CD14-positive monocyte (primary cell): ENCODE measurements at regions not wholly inside any gene's neighbourhood (a gene's known extent, or its start where the extent isn't known, plus 50 kb on each side); places are given as distances from the start of the nearest gene placed in this dataset.

ENCODE experiments used
- DNase-seq, 3 donors: peaks; one replicate each; pipeline ENCODE4 v3.0.0-alpha.2; 2011 to 2022
- H2AFZ ChIP-seq: 2 replicates; pipeline ENCODE4 v1.6.0; 2012; ENCODE audit warnings: mild to moderate bottlenecking, low read depth, low read length, inconsistent platforms; ENCODE audit not compliant: insufficient read depth, poor library complexity, severe bottlenecking
- H3K27ac ChIP-seq, 2 donors: 1 replicate in 1 of 2; 2 replicates in 1 of 2; pipeline ENCODE4 v1.5.1; 2012 to 2013; ENCODE audit warnings: low read length in 2 of 2, control low read depth in 1 of 2, inconsistent platforms in 1 of 2, low read depth in 1 of 2, mild to moderate bottlenecking in 1 of 2
- H3K27me3 ChIP-seq, 2 donors: one replicate each; pipeline versions ENCODE4 v1.6.0 to v1.6.1; 2011 to 2013; ENCODE audit warnings: low read length in 2 of 2; ENCODE audit not compliant: control insufficient read depth in 2 of 2, insufficient read depth in 2 of 2
- H3K36me3 ChIP-seq, 2 donors: replicated peaks in 1 of 2; 1 replicate in 1 of 2; 2 replicates in 1 of 2; pipeline versions ENCODE4 v1.5.1 to v1.6.1; 2012 to 2013; ENCODE audit warnings: low read length in 2 of 2, control low read depth in 1 of 2, inconsistent platforms in 1 of 2, mild to moderate bottlenecking in 1 of 2; ENCODE audit not compliant: insufficient read depth in 2 of 2, control insufficient read depth in 1 of 2
- H3K4me1 ChIP-seq, 2 donors: 1 replicate in 1 of 2; 2 replicates in 1 of 2; pipeline versions ENCODE4 v1.5.1 to v1.6.1; 2012 to 2013; ENCODE audit warnings: low read length in 2 of 2, control low read depth in 1 of 2, inconsistent platforms in 1 of 2, mild to moderate bottlenecking in 1 of 2, moderate library complexity in 1 of 2; ENCODE audit not compliant: insufficient read depth in 2 of 2, control insufficient read depth in 1 of 2
- H3K4me2 ChIP-seq: replicated peaks from 2 replicates; pipeline ENCODE3; 2012; ENCODE audit warnings: low read length, moderate library complexity, mild to moderate bottlenecking; ENCODE audit not compliant: poor library complexity, severe bottlenecking; ENCODE audit errors: extremely low read depth
- H3K4me3 ChIP-seq, 3 experiments: fragments of 200-600 bp in 1 of 3; sonication (generic) in 1 of 3; replicated peaks in 1 of 3; 1 replicate in 2 of 3; 2 replicates in 1 of 3; pipeline ENCODE4 v1.5.1; 2011 to 2013; ENCODE audit warnings: low read length in 3 of 3, mild to moderate bottlenecking in 3 of 3, control low read depth in 2 of 3, low read depth in 2 of 3, inconsistent platforms in 1 of 3, moderate library complexity in 1 of 3
- H3K79me2 ChIP-seq: 2 replicates; pipeline ENCODE4 v1.6.0; 2012; ENCODE audit warnings: mild to moderate bottlenecking, control low read depth, inconsistent platforms, low read length, moderate library complexity; ENCODE audit not compliant: insufficient read depth
- H3K9ac ChIP-seq: 2 replicates; pipeline ENCODE4 v1.6.0; 2017; ENCODE audit warnings: low read length, mild to moderate bottlenecking; ENCODE audit not compliant: insufficient read depth, poor library complexity, severe bottlenecking
- H3K9me3 ChIP-seq, 2 donors: replicated peaks in 1 of 2; 1 replicate in 1 of 2; 2 replicates in 1 of 2; pipeline versions ENCODE4 v1.5.1 to v1.6.1; 2012 to 2013; ENCODE audit warnings: low read length in 2 of 2, control low read depth in 1 of 2; ENCODE audit not compliant: control insufficient read depth in 1 of 2, insufficient read depth in 1 of 2
- H4K20me1 ChIP-seq: 2 replicates; pipeline ENCODE4 v1.6.0; 2012; ENCODE audit warnings: mild to moderate bottlenecking, low read length, control low read depth, moderate library complexity; ENCODE audit not compliant: insufficient read depth
- H3K27ac Mint-ChIP-seq, 7 donors: one replicate each; pipeline ENCODE4 v1.8.0; 2020; ENCODE audit warnings: mild to moderate bottlenecking in 7 of 7, mixed read lengths in 7 of 7, moderate library complexity in 6 of 7, inconsistent platforms in 2 of 7
- H3K27me3 Mint-ChIP-seq, 3 donors: one replicate each; pipeline ENCODE4 v1.8.0; 2021 to 2022; ENCODE audit warnings: low read depth in 3 of 3, mild to moderate bottlenecking in 3 of 3, mixed read lengths in 3 of 3, moderate library complexity in 3 of 3, inconsistent platforms in 1 of 3
- H3K36me3 Mint-ChIP-seq, 2 donors: one replicate each; pipeline ENCODE4 v1.8.0; 2020; ENCODE audit warnings: mixed read lengths in 2 of 2, inconsistent platforms in 1 of 2, mild to moderate bottlenecking in 1 of 2
- H3K4me1 Mint-ChIP-seq: one replicate; pipeline ENCODE4 v1.8.0; 2020; ENCODE audit warnings: mild to moderate bottlenecking, mixed read lengths
- H3K4me3 Mint-ChIP-seq, 2 donors: one replicate each; pipeline ENCODE4 v1.8.0; 2020; ENCODE audit warnings: mild to moderate bottlenecking in 2 of 2, mixed read lengths in 2 of 2, moderate library complexity in 1 of 2
- H3K9me3 Mint-ChIP-seq, 7 donors: one replicate each; pipeline ENCODE4 v1.8.0; 2020 to 2022; ENCODE audit warnings: mixed read lengths in 7 of 7, mild to moderate bottlenecking in 6 of 7, moderate library complexity in 6 of 7, inconsistent platforms in 2 of 7
- WGBS: methylation state at CpG from one replicate; pipeline ENCODE4 v1.1.5; 2013; ENCODE audit warnings: missing lambda C conversion rate; ENCODE audit not compliant: insufficient coverage; 5-methylcytosine and 5-hydroxymethylcytosine counted together
- intact Hi-C, 2 donors: fragments of 100-400 bp; cut with micrococcal nuclease; formaldehyde crosslinking; loops; one replicate each; pipeline versions ENCODE4 v1.15.0 to v1.15.1; 2023
- TF ChIP-seq, protein P1 (sequence below): fragments of 200-600 bp; IDR thresholded peaks from one replicate; pipeline ENCODE4 v1.8.0; 2022; ENCODE audit warnings: antibody characterized with exemption, mild to moderate bottlenecking

DNA sequence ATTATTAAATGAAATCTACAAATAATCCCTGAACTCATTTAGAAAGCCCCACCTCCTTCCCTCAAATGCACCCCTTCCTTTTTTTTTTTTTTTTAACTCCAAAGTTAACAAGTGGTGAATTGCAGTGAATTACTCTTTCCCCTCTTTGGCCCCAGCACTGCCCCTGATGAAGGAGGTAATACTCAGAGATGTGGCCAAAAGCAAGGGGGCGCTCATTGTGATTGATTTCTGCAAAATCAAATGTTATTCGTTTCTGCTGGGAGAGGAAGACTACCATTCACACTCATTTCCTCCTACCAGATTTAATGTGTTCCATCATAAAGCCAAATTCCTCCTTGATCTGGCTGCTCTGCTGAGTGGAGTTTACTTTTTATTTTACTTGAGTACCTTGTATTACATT, 259.4 kb downstream of the GPD2 start:
- WGBS: no CpG with 5 or more reads among the region's 2 CpGs
- no peak overlapping the region for H3K27ac ChIP-seq
- no peaks in the 10 kb centered on the region for H3K9me3 ChIP-seq
- H3K4me2 ChIP-seq: no peak overlapping the region
- no peak overlapping the region for H3K4me3 ChIP-seq
- no peaks in the 10 kb centered on the region for H3K9me3 Mint-ChIP-seq
- TF ChIP-seq, protein P1, sequence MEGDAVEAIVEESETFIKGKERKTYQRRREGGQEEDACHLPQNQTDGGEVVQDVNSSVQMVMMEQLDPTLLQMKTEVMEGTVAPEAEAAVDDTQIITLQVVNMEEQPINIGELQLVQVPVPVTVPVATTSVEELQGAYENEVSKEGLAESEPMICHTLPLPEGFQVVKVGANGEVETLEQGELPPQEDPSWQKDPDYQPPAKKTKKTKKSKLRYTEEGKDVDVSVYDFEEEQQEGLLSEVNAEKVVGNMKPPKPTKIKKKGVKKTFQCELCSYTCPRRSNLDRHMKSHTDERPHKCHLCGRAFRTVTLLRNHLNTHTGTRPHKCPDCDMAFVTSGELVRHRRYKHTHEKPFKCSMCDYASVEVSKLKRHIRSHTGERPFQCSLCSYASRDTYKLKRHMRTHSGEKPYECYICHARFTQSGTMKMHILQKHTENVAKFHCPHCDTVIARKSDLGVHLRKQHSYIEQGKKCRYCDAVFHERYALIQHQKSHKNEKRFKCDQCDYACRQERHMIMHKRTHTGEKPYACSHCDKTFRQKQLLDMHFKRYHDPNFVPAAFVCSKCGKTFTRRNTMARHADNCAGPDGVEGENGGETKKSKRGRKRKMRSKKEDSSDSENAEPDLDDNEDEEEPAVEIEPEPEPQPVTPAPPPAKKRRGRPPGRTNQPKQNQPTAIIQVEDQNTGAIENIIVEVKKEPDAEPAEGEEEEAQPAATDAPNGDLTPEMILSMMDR: no peak
- no peaks in the 10 kb centered on the region for H3K4me1 Mint-ChIP-seq
- no peaks in the 10 kb centered on the region for H3K27me3 ChIP-seq
- H3K27me3 Mint-ChIP-seq: peaks cover 0 to 3% (median 0%) of the 10 kb centered on the region in 3 donors
- no peaks in the 10 kb centered on the region for H3K79me2 ChIP-seq
- no peaks in the 10 kb centered on the region for H4K20me1 ChIP-seq
- no peak overlapping the region for H3K4me3 Mint-ChIP-seq
- no peaks in the 10 kb centered on the region for H3K36me3 ChIP-seq
- no peak overlapping the region for H2AFZ ChIP-seq
- intact Hi-C loops: no loop called here
- no peak overlapping the region for H3K27ac Mint-ChIP-seq
- H3K4me1 ChIP-seq: no peaks in the 10 kb centered on the region
- DNase-seq: no peak
- no peak overlapping the region for H3K9ac ChIP-seq
- H3K36me3 Mint-ChIP-seq: no peaks in the 10 kb centered on the region

DNA sequence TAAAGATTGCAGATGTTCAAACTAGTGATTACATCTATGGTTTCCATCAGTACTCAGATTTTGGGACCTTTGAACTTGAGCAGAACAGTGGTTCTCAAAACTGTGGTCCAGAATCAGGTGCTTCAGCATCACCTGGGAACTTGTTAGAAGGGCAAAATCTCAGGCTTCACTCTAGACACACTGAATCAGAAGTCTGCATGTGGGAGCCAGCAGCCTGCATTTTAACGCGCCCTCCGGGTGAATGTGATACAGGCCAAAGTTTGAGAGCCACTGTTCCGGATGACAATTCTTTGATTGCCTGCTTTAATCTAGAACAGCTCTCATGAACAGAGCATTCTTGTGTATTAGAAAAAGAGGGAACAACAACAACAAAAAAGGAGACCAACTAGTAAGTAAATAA, 261.7 kb downstream of the GPD2 start:
- Histone ChIP-seq H3K27me3 (no peaks in the 10 kb centered on the region), H4K20me1 (no peaks in the 10 kb centered on the region), H3K36me3 (no peaks in the 10 kb centered on the region), H3K9ac (no peak overlapping the region), H3K79me2 (no peaks in the 10 kb centered on the region), H3K4me3 (no peak overlapping the region), H3K9me3 (no peaks in the 10 kb centered on the region), H3K27ac (no peak overlapping the region), H3K4me1 (no peaks in the 10 kb centered on the region), H2AFZ (no peak overlapping the region), H3K4me2 (no peak overlapping the region)
- WGBS: 93% methylated on average over 3 of the region's 4 CpGs
- Mint-ChIP-seq H3K4me3 (no peak overlapping the region), H3K9me3 (no peaks in the 10 kb centered on the region), H3K27me3 (peaks cover 0 to 3% (median 0%) of the 10 kb centered on the region in 3 donors), H3K4me1 (no peaks in the 10 kb centered on the region), H3K36me3 (no peaks in the 10 kb centered on the region), H3K27ac (no peak overlapping the region)
- TF ChIP-seq, protein P1: no peak
- no peak for DNase-seq
- intact Hi-C loops: no loop called here
